ENCODE measurements at regions not wholly inside any gene's neighbourhood (a gene's known extent, or its start where the extent isn't known, plus 50 kb on each side); places are given as distances from the start of the nearest gene placed in this dataset.
A peak's percentile ranks its signal among the peaks of the same experiment; 100 is the strongest.

DNA sequence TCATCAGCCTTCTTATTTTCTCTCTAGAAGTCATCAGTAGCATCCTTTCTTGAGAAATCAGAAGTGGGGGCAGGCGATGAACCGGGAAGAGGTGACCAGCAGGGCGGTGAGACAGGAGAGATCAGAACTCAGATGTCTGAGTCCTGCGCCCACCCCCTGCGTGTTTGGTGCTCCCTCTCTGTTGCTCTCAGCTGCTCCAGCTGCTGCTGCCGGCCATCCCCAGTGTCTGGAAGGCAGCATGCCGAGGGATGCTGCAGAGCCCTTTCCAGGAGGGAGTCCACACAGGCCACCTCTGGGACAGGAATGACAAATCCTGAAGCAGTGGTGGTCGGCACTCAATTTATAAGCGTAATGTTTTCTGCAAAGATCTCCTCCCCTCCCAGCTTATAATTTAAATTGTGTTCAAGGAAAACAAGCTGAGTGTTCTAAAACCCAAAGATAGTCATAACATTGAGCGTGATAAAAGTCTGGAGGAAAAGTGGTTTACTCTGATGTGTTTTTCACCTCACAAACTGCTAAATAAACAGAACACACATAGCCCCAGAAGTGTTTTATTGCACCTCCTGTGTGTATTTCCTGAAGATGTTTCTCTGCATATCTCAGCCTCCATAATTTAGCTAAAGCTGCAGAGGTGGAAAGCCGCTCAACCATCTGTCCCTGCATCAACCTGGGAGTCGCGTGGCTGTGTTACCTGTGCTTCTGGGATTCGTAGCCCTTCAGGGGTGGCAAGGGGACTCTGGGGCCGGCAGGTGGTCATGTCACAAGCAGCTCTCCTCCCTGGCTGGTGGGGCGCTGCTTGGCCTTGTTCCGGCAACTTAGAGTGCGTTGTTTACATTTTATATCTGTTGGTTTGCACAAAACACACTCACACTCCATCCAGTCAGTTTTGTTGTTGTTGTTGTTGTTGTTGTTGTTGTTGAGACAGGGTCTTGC is 191.2 kb downstream of the USP12 start:
- Histone ChIP-seq H4K5ac (ENCODE audit: insufficient read length, low read depth, low read length) (no peak overlapping the region), H3K4me2 (ENCODE audit: insufficient read depth, insufficient read length, low read length) (no peak overlapping the region), H4K20me1 (ENCODE audit: control insufficient read depth, insufficient read depth, insufficient read length) (no peaks in the 10 kb centered on the region), H2BK20ac (ENCODE audit: low read depth, low read length, poor library complexity, severe bottlenecking) (no peak overlapping the region), H4K8ac (replicated peaks; ENCODE audit: insufficient read length, low read depth, low read length) (no peak overlapping the region), H3K56ac (ENCODE audit: insufficient read length, low read depth, low read length) (no peak overlapping the region), H2BK120ac (ENCODE audit: low read depth, low read length, poor library complexity, severe bottlenecking) (no peak overlapping the region), H2AFZ (ENCODE audit: low read length) (no peak overlapping the region), H2BK15ac (ENCODE audit: low read depth, low read length) (no peak overlapping the region), H2AK5ac (ENCODE audit: insufficient read length, low read length) (no peak overlapping the region), H3K23me2 (ENCODE audit: insufficient read length, low read depth, low read length, poor library complexity, severe bottlenecking) (no peaks in the 10 kb centered on the region), H4K91ac (ENCODE audit: insufficient read length, low read depth, low read length) (no peak overlapping the region), H3T11ph (ENCODE audit: low read length) (no peak overlapping the region), H3K4ac (ENCODE audit: low read depth, low read length) (no peak overlapping the region), H2BK12ac (ENCODE audit: insufficient read length, low read depth, low read length) (no peak overlapping the region), H3K9me3 (ENCODE audit: control insufficient read depth, low read depth, low read length) (no peaks in the 10 kb centered on the region), H3K4me1 (ENCODE audit: insufficient read depth, low read length) (no peaks in the 10 kb centered on the region), H3K79me2 (ENCODE audit: insufficient read depth, low read length) (no peaks in the 10 kb centered on the region), H3K14ac (ENCODE audit: insufficient read depth, low read length) (no peak overlapping the region), H3K9ac (ENCODE audit: extremely low read depth, insufficient read length, low read length) (no peak overlapping the region), H3K27me3 (ENCODE audit: insufficient read depth, low read length) (no peaks in the 10 kb centered on the region), H2BK5ac (ENCODE audit: insufficient read length, low read length) (no peak overlapping the region), H3K27ac (ENCODE audit: insufficient read length, low read depth, low read length) (no peak overlapping the region), H3K23ac (ENCODE audit: insufficient read length, low read depth, low read length) (no peak overlapping the region), H3K79me1 (ENCODE audit: insufficient read depth, low read depth, low read length, poor library complexity, severe bottlenecking) (no peaks in the 10 kb centered on the region), H3K18ac (ENCODE audit: insufficient read length, low read depth, low read length) (no peak overlapping the region)
- H3K36me3 Mint-ChIP-seq (ENCODE audit: insufficient read depth in 1 of 3, low read depth in 3 of 3) = no peaks in the 10 kb centered on the region
- H3K27me3 Mint-ChIP-seq (ENCODE audit: low read depth) = peaks cover 2% of the 10 kb centered on the region; the same call in 1 of the 2 replicates
- H3K4me3 Mint-ChIP-seq = no peak overlapping the region
- WGBS (ENCODE audit: extremely low coverage, insufficient read length, low lambda C conversion rate) = no CpG with 5 or more reads among the region's 18 CpGs
- H3K27ac Mint-ChIP-seq = peak overlapping the region in 1 of 3 experiments; percentile 92; a peak in 1 of 7 replicates
- TF ChIP-seq, protein P1, sequence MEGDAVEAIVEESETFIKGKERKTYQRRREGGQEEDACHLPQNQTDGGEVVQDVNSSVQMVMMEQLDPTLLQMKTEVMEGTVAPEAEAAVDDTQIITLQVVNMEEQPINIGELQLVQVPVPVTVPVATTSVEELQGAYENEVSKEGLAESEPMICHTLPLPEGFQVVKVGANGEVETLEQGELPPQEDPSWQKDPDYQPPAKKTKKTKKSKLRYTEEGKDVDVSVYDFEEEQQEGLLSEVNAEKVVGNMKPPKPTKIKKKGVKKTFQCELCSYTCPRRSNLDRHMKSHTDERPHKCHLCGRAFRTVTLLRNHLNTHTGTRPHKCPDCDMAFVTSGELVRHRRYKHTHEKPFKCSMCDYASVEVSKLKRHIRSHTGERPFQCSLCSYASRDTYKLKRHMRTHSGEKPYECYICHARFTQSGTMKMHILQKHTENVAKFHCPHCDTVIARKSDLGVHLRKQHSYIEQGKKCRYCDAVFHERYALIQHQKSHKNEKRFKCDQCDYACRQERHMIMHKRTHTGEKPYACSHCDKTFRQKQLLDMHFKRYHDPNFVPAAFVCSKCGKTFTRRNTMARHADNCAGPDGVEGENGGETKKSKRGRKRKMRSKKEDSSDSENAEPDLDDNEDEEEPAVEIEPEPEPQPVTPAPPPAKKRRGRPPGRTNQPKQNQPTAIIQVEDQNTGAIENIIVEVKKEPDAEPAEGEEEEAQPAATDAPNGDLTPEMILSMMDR (conservative IDR thresholded peaks at IDR 0.05) = no peak
- H3K4me1 Mint-ChIP-seq = peaks cover 15 to 20% of the 10 kb centered on the region in 2 experiments
- DNase-seq = no peak
- no peaks in the 10 kb centered on the region; a peak in 1 of 5 replicates for H3K9me3 Mint-ChIP-seq
